Peyer's patch (tissue), 4 donors: ENCODE measurements at regions not wholly inside any gene's neighbourhood (a gene's known extent, or its start where the extent isn't known, plus 50 kb on each side); places are given as distances from the start of the nearest gene placed in this dataset.

Source experiments
- POLR2A ChIP-seq, 2 donors: fragments of 450-650 bp; IDR thresholded peaks; one replicate each; pipeline ENCODE4 v1.5.1; 2017; ENCODE audit warnings: antibody characterized with exemption in 2 of 2, mild to moderate bottlenecking in 2 of 2, moderate library complexity in 2 of 2
- TF ChIP-seq, protein P1 (sequence below), 6 experiments: fragments of 450-650 bp in 4 of 6; fragments of 200-600 bp in 2 of 6; sonication (generic) in 1 of 6; IDR thresholded peaks; one replicate each; pipeline ENCODE4 v1.5.1; 2017 to 2019; ENCODE audit warnings: antibody characterized with exemption in 6 of 6, mild to moderate bottlenecking in 3 of 6, moderate library complexity in 1 of 6

DNA sequence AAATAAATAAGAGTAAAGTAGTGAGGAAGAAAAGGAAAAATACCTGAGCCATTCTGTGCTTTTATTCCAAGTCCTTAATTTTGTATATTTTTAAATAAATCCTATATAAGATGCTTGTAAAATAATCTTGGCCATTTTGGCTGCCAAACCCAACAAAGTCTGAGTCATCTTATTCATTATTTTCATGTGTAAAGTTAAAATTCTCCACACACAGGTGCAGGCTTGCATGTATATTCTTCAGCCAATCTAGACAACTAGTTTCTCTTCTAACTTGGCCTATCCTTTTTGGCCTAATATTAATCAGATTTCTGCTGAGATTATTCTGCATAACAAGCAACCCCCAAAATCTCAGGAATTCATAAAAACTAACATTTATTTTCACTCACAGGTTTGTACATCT is 189.8 kb upstream of the ATP11B start:
- TF ChIP-seq, protein P1, sequence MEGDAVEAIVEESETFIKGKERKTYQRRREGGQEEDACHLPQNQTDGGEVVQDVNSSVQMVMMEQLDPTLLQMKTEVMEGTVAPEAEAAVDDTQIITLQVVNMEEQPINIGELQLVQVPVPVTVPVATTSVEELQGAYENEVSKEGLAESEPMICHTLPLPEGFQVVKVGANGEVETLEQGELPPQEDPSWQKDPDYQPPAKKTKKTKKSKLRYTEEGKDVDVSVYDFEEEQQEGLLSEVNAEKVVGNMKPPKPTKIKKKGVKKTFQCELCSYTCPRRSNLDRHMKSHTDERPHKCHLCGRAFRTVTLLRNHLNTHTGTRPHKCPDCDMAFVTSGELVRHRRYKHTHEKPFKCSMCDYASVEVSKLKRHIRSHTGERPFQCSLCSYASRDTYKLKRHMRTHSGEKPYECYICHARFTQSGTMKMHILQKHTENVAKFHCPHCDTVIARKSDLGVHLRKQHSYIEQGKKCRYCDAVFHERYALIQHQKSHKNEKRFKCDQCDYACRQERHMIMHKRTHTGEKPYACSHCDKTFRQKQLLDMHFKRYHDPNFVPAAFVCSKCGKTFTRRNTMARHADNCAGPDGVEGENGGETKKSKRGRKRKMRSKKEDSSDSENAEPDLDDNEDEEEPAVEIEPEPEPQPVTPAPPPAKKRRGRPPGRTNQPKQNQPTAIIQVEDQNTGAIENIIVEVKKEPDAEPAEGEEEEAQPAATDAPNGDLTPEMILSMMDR (IDR thresholded peaks at IDR 0.05) = no peak
- TF ChIP-seq POLR2A (IDR thresholded peaks at IDR 0.05) = no peak
